Transverse colon (tissue), 4 donors: ENCODE measurements at regions not wholly inside any gene's neighbourhood (a gene's known extent, or its start where the extent isn't known, plus 50 kb on each side); places are given as distances from the start of the nearest gene placed in this dataset.

Source experiments
- DNase-seq: peaks from one replicate; pipeline ENCODE4 v3.0.0-alpha.2; 2019
- H3K27ac ChIP-seq, 4 donors: fragments of 200-600 bp; sonication (generic); 2 replicates each; pipeline ENCODE4 v1.5.1; 2016 to 2018; ENCODE audit warnings: inconsistent platforms in 4 of 4
- H3K27me3 ChIP-seq: fragments of 200-600 bp; sonication (generic); 2 replicates; pipeline ENCODE4 v1.5.1; 2017; ENCODE audit warnings: inconsistent platforms
- H3K36me3 ChIP-seq, 4 donors: fragments of 200-600 bp; sonication (generic); 2 replicates each; pipeline ENCODE4 v1.5.1; 2017 to 2019; ENCODE audit warnings: inconsistent platforms in 4 of 4
- H3K4me1 ChIP-seq, 4 donors: fragments of 200-600 bp; sonication (generic); 2 replicates each; pipeline ENCODE4 v1.5.1; 2017 to 2020; ENCODE audit warnings: inconsistent platforms in 4 of 4
- H3K4me3 ChIP-seq, 4 donors: fragments of 200-600 bp; sonication (generic); 1 replicate in 1 of 4; 2 replicates in 3 of 4; pipeline versions ENCODE4 v1.5.1 to v1.6.1; 2017 to 2019; ENCODE audit warnings: inconsistent platforms in 4 of 4
- H3K9me3 ChIP-seq, 2 donors: fragments of 200-600 bp; sonication (generic); 2 replicates each; pipeline ENCODE4 v1.5.1; 2017 to 2019; ENCODE audit warnings: inconsistent platforms in 2 of 2
- CTCF ChIP-seq, 5 experiments: fragments of 200-600 bp in 3 of 5; fragments of 450-650 bp in 2 of 5; sonication (generic) in 3 of 5; IDR thresholded peaks; 1 replicate in 2 of 5; 2 replicates in 3 of 5; pipeline ENCODE4 v1.5.1; 2016 to 2017; ENCODE audit warnings: antibody characterized with exemption in 5 of 5, inconsistent platforms in 3 of 5, mild to moderate bottlenecking in 2 of 5, moderate library complexity in 1 of 5
- EP300 ChIP-seq: sonication (generic); formaldehyde crosslinking; IDR thresholded peaks from one replicate; pipeline ENCODE4 v1.6.1; 2017; ENCODE audit warnings: antibody characterized with exemption, low read depth
- POLR2A ChIP-seq: fragments of 450-650 bp; IDR thresholded peaks from one replicate; pipeline ENCODE4 v1.6.1; 2016; ENCODE audit warnings: antibody characterized with exemption, mild to moderate bottlenecking, moderate library complexity
- POLR2AphosphoS5 ChIP-seq, 3 donors: sonication (generic); formaldehyde crosslinking; IDR thresholded peaks; one replicate each; pipeline ENCODE4 v1.6.1; 2016; ENCODE audit warnings: antibody characterized with exemption in 3 of 3
- WGBS, 2 donors: methylation state at CpG; one replicate each; pipeline ENCODE4 v1.1.5; 2018; ENCODE audit warnings: low coverage in 1 of 2; 5-methylcytosine and 5-hydroxymethylcytosine counted together
- in situ Hi-C, 4 donors: fragments of 200-750 bp; cut with MboI; loops; one replicate each; pipeline versions ENCODE4 v1.15.0 to v1.15.1; 2017; ENCODE audit warnings: low sequenced_read_pairs in 3 of 4, low pct_ligation_motif_present in 1 of 4, low pct_unique_long_range_greater_than_20kb in 1 of 4
- intact Hi-C: fragments of 100-400 bp; cut with DNase I; formaldehyde crosslinking; loops from one replicate; pipeline ENCODE4 v1.15.1; 2023; ENCODE audit warnings: low total_unique reads

- intact Hi-C loops (no loop called here), in situ Hi-C loops (no loop called here)
- Histone ChIP-seq H3K9me3 (no peaks in the 10 kb centered on the region), H3K4me1 (peaks cover 0 to 11% (median 0%) of the 10 kb centered on the region in 4 donors), H3K4me3 (no peak overlapping the region), H3K27me3 (no peaks in the 10 kb centered on the region), H3K36me3 (no peaks in the 10 kb centered on the region), H3K27ac (no peak overlapping the region)
- WGBS, 2 donors, result 71 to 78% methylated on average over 2 to 4 of the region's 4 CpGs
- TF ChIP-seq EP300, result no peak
- no peak for TF ChIP-seq CTCF (IDR thresholded peaks at IDR 0.05)
- TF ChIP-seq POLR2AphosphoS5 (IDR thresholded peaks at IDR 0.05), result no peak
- TF ChIP-seq POLR2A, result no peak
- DNase-seq, result no peak
Measured at GRCh38 chr14:53710615-53711014, 246.0 kb downstream of the BMP4 start.

- no peak overlapping the region for H3K27ac ChIP-seq
- no peak overlapping the region for H3K4me3 ChIP-seq
- 98% methylated on average over 3 of the region's 3 CpGs; no CpG with 5 or more reads in 1 of the 2 donors for WGBS, 2 donors
- no peaks in the 10 kb centered on the region for H3K36me3 ChIP-seq
- no peak for DNase-seq
- H3K4me1 ChIP-seq, result peaks cover 0 to 1% (median 0%) of the 10 kb centered on the region in 4 donors
- H3K27me3 ChIP-seq, result no peaks in the 10 kb centered on the region
- TF ChIP-seq POLR2AphosphoS5 (IDR thresholded peaks at IDR 0.05) (no peak), POLR2A (no peak), EP300 (no peak), CTCF (IDR thresholded peaks at IDR 0.05) (no peak)
- in situ Hi-C loops (no loop called here), intact Hi-C loops (no loop called here)
- no peaks in the 10 kb centered on the region for H3K9me3 ChIP-seq
Measured at GRCh38 chr14:53709381-53709780, 247.2 kb downstream of the BMP4 start.

GRCh38 chr14:53703457-53703856, 253.2 kb downstream of the BMP4 start:
- TF ChIP-seq POLR2A (no peak), EP300 (no peak), CTCF (IDR thresholded peaks at IDR 0.05) (no peak), POLR2AphosphoS5 (IDR thresholded peaks at IDR 0.05) (no peak)
- Histone ChIP-seq H3K4me1 (no peaks in the 10 kb centered on the region), H3K4me3 (no peak overlapping the region), H3K9me3 (no peaks in the 10 kb centered on the region), H3K27me3 (no peaks in the 10 kb centered on the region), H3K36me3 (no peaks in the 10 kb centered on the region), H3K27ac (no peak overlapping the region)
- no peak for DNase-seq
- in situ Hi-C loops, result no loop called here
- intact Hi-C loops, result no loop called here

GRCh38 chr14:53701108-53701875, 255.3 kb downstream of the BMP4 start:
- in situ Hi-C loops (no loop called here), intact Hi-C loops (no loop called here)
- no peaks in the 10 kb centered on the region for H3K4me1 ChIP-seq
- H3K27me3 ChIP-seq, result no peaks in the 10 kb centered on the region
- H3K36me3 ChIP-seq, result no peaks in the 10 kb centered on the region
- H3K4me3 ChIP-seq, result no peak overlapping the region
- no peaks in the 10 kb centered on the region for H3K9me3 ChIP-seq
- no peak for TF ChIP-seq POLR2A
- TF ChIP-seq POLR2AphosphoS5 (IDR thresholded peaks at IDR 0.05), result no peak
- TF ChIP-seq CTCF (IDR thresholded peaks at IDR 0.05), result no peak
- TF ChIP-seq EP300, result no peak
- 70 to 76% methylated on average over 3 of the region's 3 CpGs for WGBS, 2 donors
- no peak for DNase-seq
- H3K27ac ChIP-seq, result no peak overlapping the region
